Ovary (tissue), 7 donors: ENCODE measurements at regions not wholly inside any gene's neighbourhood (a gene's known extent, or its start where the extent isn't known, plus 50 kb on each side); places are given as distances from the start of the nearest gene placed in this dataset.

Experiments
- DNase-seq, 5 donors: peaks; one replicate each; pipeline ENCODE4 v3.0.0-alpha.2; 2019 to 2020
- H3K27ac ChIP-seq, 2 donors: fragments of 200-600 bp; one replicate each; pipeline versions ENCODE4 v1.5.1 to v1.8.0; 2019 to 2022
- H3K27me3 ChIP-seq: fragments of 200-600 bp; one replicate; pipeline ENCODE4 v1.8.0; 2022
- H3K36me3 ChIP-seq: fragments of 200-600 bp; sonication (generic); one replicate; pipeline ENCODE4 v1.5.1; 2019
- H3K4me1 ChIP-seq: one replicate; pipeline ENCODE4 v1.8.1; 2013; ENCODE audit warnings: mild to moderate bottlenecking, moderate library complexity; ENCODE audit not compliant: insufficient read depth
- H3K4me3 ChIP-seq: fragments of 200-600 bp; sonication (generic); one replicate; pipeline ENCODE4 v1.5.1; 2017
- H3K9me3 ChIP-seq, 2 donors: fragments of 200-600 bp in 1 of 2; sonication (generic) in 1 of 2; one replicate each; pipeline versions ENCODE4 v1.5.1 to v1.8.1; 2013 to 2019; ENCODE audit warnings: mild to moderate bottlenecking in 1 of 2, moderate library complexity in 1 of 2
- CTCF ChIP-seq, 3 donors: fragments of 450-650 bp in 2 of 3; fragments of 200-600 bp in 1 of 3; IDR thresholded peaks; one replicate each; pipeline versions ENCODE4 v1.5.1 to v1.8.0; 2016 to 2022; ENCODE audit warnings: antibody characterized with exemption in 3 of 3, mild to moderate bottlenecking in 1 of 3
- EP300 ChIP-seq: sonication (generic); formaldehyde crosslinking; IDR thresholded peaks from one replicate; pipeline ENCODE4 v1.6.1; 2017; ENCODE audit warnings: antibody characterized with exemption
- POLR2A ChIP-seq: fragments of 450-650 bp; IDR thresholded peaks from one replicate; pipeline ENCODE4 v1.6.1; 2017; ENCODE audit warnings: antibody characterized with exemption, mild to moderate bottlenecking, moderate library complexity
- WGBS, 3 donors: extraction: QIAGEN DNeasy Blood & Tissue Kit in 1 of 3; methylation state at CpG; one replicate each; pipeline versions ENCODE4 v1.1.5 to v1.1.7; 2013 to 2017; 5-methylcytosine and 5-hydroxymethylcytosine counted together
- intact Hi-C, 4 donors: fragments of 100-400 bp; cut with DNase I; formaldehyde crosslinking; loops; one replicate each; pipeline versions ENCODE4 v1.11.0 to v1.15.1; 2022 to 2023
- donor health status: DM: no; HTN: no; CAD: no; lungs with moderate emphysema.
- donor health status: DM: no; HTN: no; CAD: no.
- donor health status: Bipolar disorder and iron deficiency.
- donor health status: DM: no; HTN: no; CAD: no.
- donor health status: DM: yes; HTN: yes; CAD: no.

GRCh38 chr3:181330821-181331563 is 341.5 kb upstream of the DNAJC19 start:
- no peak overlapping the region for H3K4me3 ChIP-seq
- no peaks in the 10 kb centered on the region for H3K9me3 ChIP-seq
- H3K27me3 ChIP-seq, result no peaks in the 10 kb centered on the region
- no peaks in the 10 kb centered on the region for H3K4me1 ChIP-seq
- H3K27ac ChIP-seq, result no peak overlapping the region
- intact Hi-C loops, result no loop called here
- 20 to 29% (median 24%) methylated on average over 5 of the region's 5 CpGs for WGBS, 3 donors
- DNase-seq, result no peak
- TF ChIP-seq CTCF (IDR thresholded peaks at IDR 0.05) (no peak), EP300 (no peak), POLR2A (no peak)
- no peaks in the 10 kb centered on the region for H3K36me3 ChIP-seq

GRCh38 chr3:181330257-181330656 is 340.7 kb upstream of the DNAJC19 start:
- Histone ChIP-seq H3K27ac (no peak overlapping the region), H3K27me3 (no peaks in the 10 kb centered on the region), H3K4me3 (no peak overlapping the region), H3K9me3 (no peaks in the 10 kb centered on the region), H3K4me1 (no peaks in the 10 kb centered on the region), H3K36me3 (no peaks in the 10 kb centered on the region)
- no peak for TF ChIP-seq POLR2A
- TF ChIP-seq EP300, result no peak
- no peak for TF ChIP-seq CTCF (IDR thresholded peaks at IDR 0.05)
- no peak for DNase-seq
- intact Hi-C loops, result no loop called here
- 56 to 63% (median 57%) methylated on average over 3 of the region's 3 CpGs for WGBS, 3 donors

- intact Hi-C loops, result no loop called here
- Histone ChIP-seq H3K36me3 (no peaks in the 10 kb centered on the region), H3K4me3 (no peak overlapping the region), H3K4me1 (no peaks in the 10 kb centered on the region), H3K9me3 (no peaks in the 10 kb centered on the region), H3K27ac (no peak overlapping the region), H3K27me3 (no peaks in the 10 kb centered on the region)
- DNase-seq, result no peak
- TF ChIP-seq CTCF (IDR thresholded peaks at IDR 0.05), result no peak
- TF ChIP-seq POLR2A, result no peak
- no peak for TF ChIP-seq EP300
- whole genome bisulfite sequencing, 3 donors, result 35 to 45% (median 43%) methylated on average over 2 of the region's 2 CpGs
Measured at GRCh38 chr3:181329024-181329423, 339.5 kb upstream of the DNAJC19 start.

- WGBS, 3 donors, result 48 to 54% (median 54%) methylated on average over 5 of the region's 5 CpGs
- no peak for TF ChIP-seq POLR2A
- no peak for TF ChIP-seq CTCF (IDR thresholded peaks at IDR 0.05)
- TF ChIP-seq EP300, result no peak
- Histone ChIP-seq H3K4me1 (no peaks in the 10 kb centered on the region), H3K9me3 (no peaks in the 10 kb centered on the region), H3K27me3 (no peaks in the 10 kb centered on the region), H3K27ac (no peak overlapping the region), H3K4me3 (no peak overlapping the region), H3K36me3 (no peaks in the 10 kb centered on the region)
- DNase-seq, result no peak
- intact Hi-C loops, result no loop called here
Measured at GRCh38 chr3:181328346-181328745, 338.8 kb upstream of the DNAJC19 start.
